Left cardiac atrium (tissue), 4 donors: ENCODE measurements at regions not wholly inside any gene's neighbourhood (a gene's known extent, or its start where the extent isn't known, plus 50 kb on each side); places are given as distances from the start of the nearest gene placed in this dataset.
A peak's percentile ranks its signal among the peaks of the same experiment; 100 is the strongest.

ENCODE experiments used
- ATAC-seq, 2 donors: fragments of 200-7000 bp; cut with Tn5 transposase; one replicate each; pipeline ENCODE4 v1.9.1; 2020; ENCODE audit warnings: mild to moderate bottlenecking in 2 of 2, moderate library complexity in 2 of 2
- DNase-seq: peaks from one replicate; pipeline ENCODE4 v3.0.0-alpha.2; 2020
- intact Hi-C, 2 donors: fragments of 100-400 bp; cut with DNase I; formaldehyde crosslinking; loops; one replicate each; pipeline versions ENCODE4 v1.14.1 to v1.15.1; 2022 to 2023
- donor health status: DM: no; HTN: yes; CAD: no.
- donor health status: DM: no; HTN: yes; CAD: no; lungs with severe emphysema.
- donor health status: DM: yes; HTN: yes; CAD: no.
- donor health status: Dilated cardiomyopathy.

- no peak for DNase-seq
- no peak for ATAC-seq
- intact Hi-C loops, result no loop called here
Observed at GRCh38 chr5:40416588-40416987, 263.1 kb upstream of the PTGER4 start.

- ATAC-seq (no peak), DNase-seq (no peak)
- intact Hi-C loops, result no loop called here
Observed at GRCh38 chr5:40416098-40416497, 263.6 kb upstream of the PTGER4 start.

- intact Hi-C loops, result no loop called here
- DNase-seq, result no peak
- no peak for ATAC-seq
Observed at GRCh38 chr5:40414922-40415321, 264.8 kb upstream of the PTGER4 start.

GRCh38 chr5:40413743-40414142 lies 266.0 kb upstream of the PTGER4 start:
- ATAC-seq (no peak), DNase-seq (no peak)
- intact Hi-C loops, result no loop called here

- intact Hi-C loops, result no loop called here
- DNase-seq, result no peak
- no peak for ATAC-seq
Observed at GRCh38 chr5:40412771-40413170, 266.9 kb upstream of the PTGER4 start.

- intact Hi-C loops, result no loop called here
- DNase-seq (peak; percentile 29), ATAC-seq (peak; percentile 54 to 81)
Observed at GRCh38 chr5:40410964-40411635, 268.6 kb upstream of the PTGER4 start.

- intact Hi-C loops, result no loop called here
- ATAC-seq, result peak; percentile 69 to 70
- no peak for DNase-seq
Observed at GRCh38 chr5:40410231-40410861, 269.4 kb upstream of the PTGER4 start.

GRCh38 chr5:40409601-40410000 lies 270.1 kb upstream of the PTGER4 start:
- intact Hi-C loops, result no loop called here
- DNase-seq (no peak), ATAC-seq (peak in 1 of 2 donors; percentile 28)

GRCh38 chr5:40406741-40407211 lies 272.9 kb upstream of the PTGER4 start:
- ATAC-seq, result no peak
- no peak for DNase-seq
- intact Hi-C loops, result no loop called here

- DNase-seq, result no peak
- intact Hi-C loops, result no loop called here
- ATAC-seq, result no peak
Observed at GRCh38 chr5:40405996-40406740, 273.5 kb upstream of the PTGER4 start.

GRCh38 chr5:40405230-40405629 lies 274.5 kb upstream of the PTGER4 start:
- no peak for DNase-seq
- ATAC-seq, result peak in 1 of 2 donors; percentile 52
- intact Hi-C loops, result no loop called here

- DNase-seq (no peak), ATAC-seq (no peak)
- intact Hi-C loops, result no loop called here
Observed at GRCh38 chr5:40404613-40405012, 275.1 kb upstream of the PTGER4 start.

GRCh38 chr5:40402007-40402364 lies 277.7 kb upstream of the PTGER4 start:
- ATAC-seq, result no peak
- DNase-seq, result no peak
- intact Hi-C loops, result no loop called here

- intact Hi-C loops, result no loop called here
- ATAC-seq (no peak), DNase-seq (no peak)
Observed at GRCh38 chr5:40401284-40402006, 278.3 kb upstream of the PTGER4 start.

GRCh38 chr5:40400245-40400644 lies 279.5 kb upstream of the PTGER4 start:
- intact Hi-C loops, result no loop called here
- no peak for DNase-seq
- peak in 1 of 2 donors; percentile 30 for ATAC-seq

- intact Hi-C loops, result no loop called here
- no peak for ATAC-seq
- DNase-seq, result no peak
Observed at GRCh38 chr5:40399349-40399748, 280.4 kb upstream of the PTGER4 start.

GRCh38 chr5:40397976-40398375 lies 281.7 kb upstream of the PTGER4 start:
- ATAC-seq (no peak), DNase-seq (no peak)

GRCh38 chr5:40397091-40397490 lies 282.6 kb upstream of the PTGER4 start:
- ATAC-seq (no peak), DNase-seq (no peak)
- intact Hi-C loops, result no loop called here

More at GRCh38 chr5:40397976-40398375, 281.7 kb upstream of the PTGER4 start:
- intact Hi-C loops, result no loop called here

- DNase-seq (no peak), ATAC-seq (no peak)
- intact Hi-C loops, result no loop called here
Observed at GRCh38 chr5:40396317-40396716, 283.4 kb upstream of the PTGER4 start.

GRCh38 chr5:40395251-40395650 lies 284.5 kb upstream of the PTGER4 start:
- intact Hi-C loops, result no loop called here
- DNase-seq (no peak), ATAC-seq (no peak)
